A549 (cell line): ENCODE measurements at regions not wholly inside any gene's neighbourhood (a gene's known extent, or its start where the extent isn't known, plus 50 kb on each side); places are given as distances from the start of the nearest gene placed in this dataset.

Source experiments
- ATAC-seq, 2 experiments: fragments of 200-7000 bp in 1 of 2; fragments of >200 bp in 1 of 2; cut with Nextera tagmentation in 1 of 2; cut with Tn5 transposase in 1 of 2; 3 replicates each; pipeline versions ENCODE4 v1.8.0 to v1.9.1; 2018 to 2020; ENCODE audit warnings: mild to moderate bottlenecking in 1 of 2, moderate library complexity in 1 of 2
- CTCF ChIA-PET: fragments of 300-600 bp; sonication (Branson Sonifier 250); formaldehyde crosslinking; extraction: SDS; loops from one replicate; lab custom pipeline; 2021; ENCODE audit warnings: antibody characterized with exemption, inconsistent platforms; lab: Yijun Ruan, JAX
- POLR2A ChIA-PET: fragments of 350-600 bp; formaldehyde crosslinking; extraction: SDS; loops from one replicate; lab custom pipeline; 2021; ENCODE audit warnings: antibody characterized with exemption, inconsistent platforms; lab: Yijun Ruan, JAX
- DNase-seq, 2 experiments: peaks; one replicate each; pipeline versions ENCODE4 v3.0.0 to v3.0.0-alpha.2; 2011 to 2016; ENCODE audit warnings: low read depth in 1 of 2, low spot score in 1 of 2
- FAIRE-seq: peaks from 2 replicates; lab custom pipeline; 2011; peaks lifted over from hg19 to GRCh38; lab: Jason Lieb, UNC
- H3K27ac ChIP-seq, 2 experiments: fragments of >200 bp; sonication (Bioruptor Twin); formaldehyde crosslinking; 3 replicates each; pipeline ENCODE4 v1.5.1; 2016 to 2017
- H3K4me1 ChIP-seq: fragments of >200 bp; sonication (Bioruptor Twin); formaldehyde crosslinking; 3 replicates; pipeline ENCODE4 v1.6.1; 2016
- H3K4me2 ChIP-seq: fragments of >200 bp; sonication (Bioruptor Twin); formaldehyde crosslinking; 3 replicates; pipeline ENCODE4 v1.6.1; 2016
- H3K4me3 ChIP-seq: fragments of >200 bp; sonication (Bioruptor Twin); formaldehyde crosslinking; 3 replicates; pipeline ENCODE4 v1.5.1; 2016
- H3K9me3 ChIP-seq: fragments of >200 bp; sonication (Bioruptor Twin); formaldehyde crosslinking; 3 replicates; pipeline ENCODE4 v1.6.1; 2016
- BHLHE40 ChIP-seq: IDR thresholded peaks from 2 replicates; pipeline ENCODE4 v1.6.1; 2012; ENCODE audit warnings: low read depth, low read length, inconsistent platforms
- CBX2 ChIP-seq: fragments of 200-600 bp; sonication (generic); IDR thresholded peaks from 2 replicates; pipeline ENCODE4 v1.6.1; 2016; ENCODE audit warnings: low read depth, mild to moderate bottlenecking, borderline replicate concordance
- CEBPB ChIP-seq, 2 experiments: fragments of >200 bp in 1 of 2; sonication (Bioruptor Twin) in 1 of 2; formaldehyde crosslinking in 1 of 2; IDR thresholded peaks; 2 replicates each; pipeline ENCODE4 v1.6.1; 2012 to 2016
- CHD2 ChIP-seq: fragments of 150-350 bp; IDR thresholded peaks from 2 replicates; pipeline ENCODE4 v1.6.1; 2014; ENCODE audit warnings: low read length; ENCODE audit not compliant: partially characterized antibody
- E2F6 ChIP-seq: IDR thresholded peaks from 2 replicates; pipeline ENCODE4 v1.6.1; 2012; ENCODE audit warnings: low read depth, borderline replicate concordance
- EHF ChIP-seq: fragments of 250-450 bp; sonication (Bioruptor Pico); IDR thresholded peaks from 2 replicates; pipeline ENCODE4 v1.5.0; 2020; ENCODE audit warnings: mild to moderate bottlenecking
- EHMT2 ChIP-seq: fragments of 200-600 bp; sonication (generic); IDR thresholded peaks from 2 replicates; pipeline ENCODE4 v1.6.1; 2016; ENCODE audit warnings: antibody characterized with exemption, low read depth, mild to moderate bottlenecking, moderate library complexity
- FOXS1 ChIP-seq: fragments of 250-450 bp; sonication (Bioruptor Pico); IDR thresholded peaks from 2 replicates; pipeline ENCODE4 v1.5.0; 2020; ENCODE audit warnings: mild to moderate bottlenecking, moderate library complexity
- GATA3 ChIP-seq: IDR thresholded peaks from 2 replicates; pipeline ENCODE4 v1.6.1; 2012; ENCODE audit warnings: borderline replicate concordance
- HDAC2 ChIP-seq: fragments of 200-600 bp; sonication (generic); IDR thresholded peaks from 2 replicates; pipeline ENCODE4 v1.6.1; 2016
- HEYL ChIP-seq: fragments of 250-450 bp; sonication (Bioruptor Pico); IDR thresholded peaks from 2 replicates; pipeline ENCODE4 v1.8.0; 2021; ENCODE audit warnings: mild to moderate bottlenecking, moderate library complexity
- HMGXB4 ChIP-seq: fragments of 250-450 bp; sonication (Bioruptor Pico); IDR thresholded peaks from 2 replicates; pipeline ENCODE4 v1.5.0; 2021; ENCODE audit warnings: mild to moderate bottlenecking, moderate library complexity, borderline replicate concordance
- HOXA7 ChIP-seq: fragments of 250-450 bp; sonication (Bioruptor Pico); IDR thresholded peaks from 2 replicates; pipeline ENCODE4 v1.5.0; 2020; ENCODE audit warnings: mild to moderate bottlenecking, moderate library complexity
- HOXB13 ChIP-seq: fragments of 250-450 bp; sonication (Bioruptor Pico); IDR thresholded peaks from 2 replicates; pipeline ENCODE4 v1.5.0; 2020; ENCODE audit warnings: low read depth, mild to moderate bottlenecking, moderate library complexity
- JUNB ChIP-seq: fragments of >200 bp; sonication (Bioruptor Twin); formaldehyde crosslinking; IDR thresholded peaks from 2 replicates; pipeline ENCODE4 v1.6.1; 2016
- KDM1A ChIP-seq: fragments of 200-600 bp; sonication (generic); IDR thresholded peaks from 2 replicates; pipeline ENCODE4 v1.6.1; 2016; ENCODE audit warnings: low read depth, mild to moderate bottlenecking
- KDM5A ChIP-seq: fragments of 200-600 bp; sonication (generic); IDR thresholded peaks from 2 replicates; pipeline ENCODE4 v1.6.1; 2016; ENCODE audit warnings: antibody characterized with exemption, mild to moderate bottlenecking
- MAFK ChIP-seq: fragments of 450-650 bp; IDR thresholded peaks from 2 replicates; pipeline ENCODE4 v1.6.1; 2014; ENCODE audit not compliant: partially characterized antibody
- MAZ ChIP-seq: fragments of 150-350 bp; IDR thresholded peaks from 2 replicates; pipeline ENCODE4 v1.6.1; 2014; ENCODE audit warnings: antibody characterized with exemption, low read depth, low read length, borderline replicate concordance
- NFE2L2 ChIP-seq: fragments of 150-350 bp; conservative IDR thresholded peaks from 2 replicates; pipeline ENCODE4 v1.6.1; 2014; ENCODE audit warnings: low read length
- NR3C1 ChIP-seq: fragments of >200 bp; sonication (Bioruptor Twin); formaldehyde crosslinking; IDR thresholded peaks from 3 replicates; pipeline ENCODE4 v1.6.1; 2017
- POLR2A ChIP-seq: IDR thresholded peaks from 2 replicates; pipeline ENCODE4 v1.6.1; 2012; ENCODE audit warnings: mild to moderate bottlenecking, low read length
- POLR2AphosphoS2 ChIP-seq: conservative IDR thresholded peaks from 2 replicates; pipeline ENCODE4 v1.6.1; 2012; ENCODE audit warnings: low read length, improper control_type of control experiment, inconsistent platforms
- RNF2 ChIP-seq: fragments of 200-600 bp; sonication (generic); IDR thresholded peaks from 2 replicates; pipeline ENCODE4 v1.6.1; 2016; ENCODE audit warnings: low read depth, mild to moderate bottlenecking, antibody characterized with exemption, moderate library complexity, borderline replicate concordance
- SREBF2 ChIP-seq: fragments of 450-650 bp; IDR thresholded peaks from 2 replicates; pipeline ENCODE4 v1.6.1; 2014; ENCODE audit warnings: mild to moderate bottlenecking, moderate library complexity
- TFCP2L1 ChIP-seq: fragments of 250-450 bp; sonication (Bioruptor Pico); IDR thresholded peaks from 2 replicates; pipeline ENCODE4 v1.5.0; 2021; ENCODE audit warnings: mild to moderate bottlenecking
- ZNF302 ChIP-seq: fragments of 250-450 bp; sonication (Bioruptor Pico); IDR thresholded peaks from 2 replicates; pipeline ENCODE4 v1.9.0; 2021; ENCODE audit warnings: inconsistent platforms, mild to moderate bottlenecking, moderate library complexity
- WGBS: methylation state at CpG from one replicate; pipeline ENCODE4 v1.1.6; 2017; ENCODE audit errors: missing lambda C conversion rate; 5-methylcytosine and 5-hydroxymethylcytosine counted together
- TF ChIP-seq, protein P1 (sequence below): IDR thresholded peaks from 2 replicates; pipeline ENCODE4 v1.6.1; 2012

- no peaks in the 10 kb centered on the region for H3K4me1 ChIP-seq
- CTCF ChIA-PET = interaction anchor here (0.6 to 0.9 kb wide), 2 partner anchors 39 to 263 kb away, joined by 3 to 4 read pairs; no protein-coding TSS in a partner anchor
- no peak for TF ChIP-seq NFE2L2
- no peak for TF ChIP-seq KDM1A
- TF ChIP-seq JUNB = no peak
- TF ChIP-seq HOXB13 (CRISPR knock-in tag) = no peak
- TF ChIP-seq, protein P1, sequence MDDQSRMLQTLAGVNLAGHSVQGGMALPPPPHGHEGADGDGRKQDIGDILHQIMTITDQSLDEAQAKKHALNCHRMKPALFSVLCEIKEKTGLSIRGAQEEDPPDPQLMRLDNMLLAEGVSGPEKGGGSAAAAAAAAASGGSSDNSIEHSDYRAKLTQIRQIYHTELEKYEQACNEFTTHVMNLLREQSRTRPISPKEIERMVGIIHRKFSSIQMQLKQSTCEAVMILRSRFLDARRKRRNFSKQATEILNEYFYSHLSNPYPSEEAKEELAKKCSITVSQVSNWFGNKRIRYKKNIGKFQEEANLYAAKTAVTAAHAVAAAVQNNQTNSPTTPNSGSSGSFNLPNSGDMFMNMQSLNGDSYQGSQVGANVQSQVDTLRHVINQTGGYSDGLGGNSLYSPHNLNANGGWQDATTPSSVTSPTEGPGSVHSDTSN = no peak
- TF ChIP-seq SREBF2 = no peak
- no peak for TF ChIP-seq HOXA7 (CRISPR knock-in tag)
- TF ChIP-seq HMGXB4 (CRISPR knock-in tag) = no peak
- TF ChIP-seq HDAC2 = no peak
- no peak for TF ChIP-seq KDM5A
- no peak for TF ChIP-seq POLR2AphosphoS2
- TF ChIP-seq CBX2 = no peak
- no peak for TF ChIP-seq POLR2A
- no peak for TF ChIP-seq BHLHE40
- no peak for TF ChIP-seq RNF2
- no peak overlapping the region for H3K4me3 ChIP-seq
- POLR2A ChIA-PET = no interaction called here
- no peaks in the 10 kb centered on the region; the same call in 2 of the 3 replicates for H3K9me3 ChIP-seq
- H3K27ac ChIP-seq = no peak overlapping the region
- FAIRE-seq (no peak), DNase-seq (no peak), ATAC-seq (no peak)
- H3K4me2 ChIP-seq = no peak overlapping the region
- 58% methylated on average over 5 of the region's 5 CpGs for WGBS
Measured at GRCh38 chrX:39848243-39848642, 249.5 kb downstream of the BCOR start.

DNA sequence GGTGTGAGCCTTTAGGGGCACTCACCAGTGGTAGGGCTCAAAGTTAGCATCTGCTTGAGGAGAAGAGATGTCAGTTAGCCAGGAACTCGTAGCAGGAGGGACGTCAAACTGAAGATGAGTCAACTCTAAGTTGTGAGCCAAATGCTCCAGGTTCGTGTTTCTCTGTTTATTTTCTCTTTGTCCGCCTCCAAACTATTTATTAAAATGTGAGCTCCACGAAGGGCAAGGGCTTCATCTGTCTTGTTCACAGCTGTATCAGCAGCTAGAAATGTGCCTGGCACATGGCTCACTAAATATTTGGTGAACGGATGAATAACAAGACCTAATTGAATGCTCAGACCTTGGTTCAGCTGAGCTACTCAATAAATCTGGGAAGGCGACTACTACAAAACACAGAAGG, 248.9 kb downstream of the BCOR start:
- DNase-seq (no peak), ATAC-seq (no peak), FAIRE-seq (no peak)
- Histone ChIP-seq H3K4me1 (no peaks in the 10 kb centered on the region), H3K9me3 (no peaks in the 10 kb centered on the region; the same call in 2 of the 3 replicates), H3K4me2 (no peak overlapping the region), H3K27ac (no peak overlapping the region), H3K4me3 (no peak overlapping the region)
- ChIA-PET POLR2A (no interaction called here), CTCF (interaction anchor here (0.6 kb wide), 1 partner anchor 264 kb away, joined by 4 read pairs; no protein-coding TSS in a partner anchor)
- WGBS = 52% methylated on average over 7 of the region's 7 CpGs
- no peak for TF ChIP-seq EHMT2
- no peak for TF ChIP-seq CEBPB (IDR thresholded peaks at IDR 0.05)
- TF ChIP-seq SREBF2 = no peak
- TF ChIP-seq GATA3 = no peak

DNA sequence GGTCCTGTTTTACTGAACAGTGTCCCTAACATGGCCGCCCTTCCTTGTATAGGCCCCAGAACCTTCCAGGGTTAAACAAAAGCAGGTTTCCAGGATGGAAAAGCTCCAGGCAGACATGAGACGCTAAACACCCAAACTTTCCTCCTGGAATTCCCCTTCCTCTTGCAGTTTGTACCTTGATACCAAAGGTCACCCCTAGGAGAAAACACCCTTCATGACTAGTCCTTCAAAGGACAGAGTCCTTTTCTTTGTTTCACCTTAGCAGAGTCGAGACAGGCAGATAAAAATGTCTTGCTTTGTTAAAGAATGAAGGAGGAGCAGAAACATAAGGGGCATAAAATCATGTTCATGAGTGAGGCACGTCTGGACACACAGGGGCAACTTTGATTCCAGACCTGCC, 247.5 kb downstream of the BCOR start:
- no peak for TF ChIP-seq E2F6
- TF ChIP-seq CBX2 = no peak
- no peak for TF ChIP-seq TFCP2L1 (CRISPR knock-in tag)
- no peak for TF ChIP-seq BHLHE40
- TF ChIP-seq FOXS1 = no peak
- no peak for TF ChIP-seq NR3C1
- TF ChIP-seq MAZ = no peak
- no peak for TF ChIP-seq CHD2
- no peak for TF ChIP-seq MAFK
- TF ChIP-seq NFE2L2 = no peak
- TF ChIP-seq ZNF302 (CRISPR knock-in tag) = no peak
- no peak for TF ChIP-seq POLR2A
- no peak for TF ChIP-seq HMGXB4 (CRISPR knock-in tag)
- TF ChIP-seq POLR2AphosphoS2 = no peak
- no peak for TF ChIP-seq EHF (CRISPR knock-in tag)
- no peak for TF ChIP-seq HEYL (CRISPR knock-in tag)
- TF ChIP-seq, all 56 proteins: peak for 0
- Histone ChIP-seq H3K9me3 (no peaks in the 10 kb centered on the region; the same call in 2 of the 3 replicates), H3K4me2 (no peak overlapping the region), H3K4me3 (no peak overlapping the region), H3K4me1 (peaks cover under 1% of the 10 kb centered on the region; the same call in 2 of the 3 replicates), H3K27ac (no peak overlapping the region)
- FAIRE-seq = no peak
- ATAC-seq = no peak
- DNase-seq = no peak
- ChIA-PET CTCF (interaction anchor here (1.7 kb wide), 1 partner anchor 118 kb away, joined by 3 read pairs; no protein-coding TSS in a partner anchor), POLR2A (no interaction called here)
- 69% methylated on average over 4 of the region's 4 CpGs for WGBS
